NCI-H2227 (cell line): ENCODE measurements at regions not wholly inside any gene's neighbourhood (a gene's known extent, or its start where the extent isn't known, plus 50 kb on each side); places are given as distances from the start of the nearest gene placed in this dataset.
"Not testable (repeated sequence)": the region's sequence is repeated elsewhere in the genome, so short reads cannot be mapped to it uniquely, and the experiment has no call there.

Experiments used
- DNase-seq: peaks from one replicate; lab custom pipeline; 2025; ENCODE audit not compliant: unreplicated experiment; lab: John Stamatoyannopoulos, UW

- not testable (repeated sequence) for DNase-seq
Measured at GRCh38 chr2:84221102-84221501, 238.0 kb downstream of the SUCLG1 start.

GRCh38 chr2:84217456-84217855 lies 241.6 kb downstream of the SUCLG1 start:
- DNase-seq: no peak

- DNase-seq: no peak
Measured at GRCh38 chr2:84214455-84214854, 244.6 kb downstream of the SUCLG1 start.

DNA sequence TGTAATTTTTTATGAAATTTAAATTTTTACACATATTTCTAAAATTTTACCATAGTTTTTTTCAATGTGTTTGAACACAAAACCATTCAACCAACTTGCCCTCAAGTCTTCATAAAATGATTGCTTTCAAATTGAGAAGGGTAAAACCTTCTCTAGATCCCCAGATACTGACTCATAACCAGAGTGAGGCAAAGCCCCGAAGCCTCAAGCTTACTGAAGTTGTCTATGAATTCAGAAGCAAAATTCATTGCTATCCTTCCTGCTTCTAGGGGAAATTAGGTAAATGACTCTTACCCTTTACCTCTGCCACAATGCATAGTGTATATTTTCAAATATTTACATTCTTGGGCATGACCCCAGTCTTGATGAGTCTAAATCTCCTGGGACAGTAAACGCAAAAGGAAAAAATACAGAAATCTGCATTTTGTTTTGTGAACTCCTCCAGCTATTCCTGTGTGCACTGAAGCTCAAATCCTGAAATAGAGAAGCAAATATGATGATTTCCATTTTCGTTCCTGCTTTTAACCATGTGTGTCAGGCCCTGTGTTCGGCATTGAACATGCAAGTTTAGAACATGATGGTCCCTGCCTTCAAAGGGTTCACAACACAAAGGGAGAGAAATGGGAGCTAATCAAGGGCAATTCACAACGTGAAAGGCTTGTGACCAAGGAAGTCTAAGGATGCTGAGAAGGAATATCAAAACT lies 246.3 kb downstream of the SUCLG1 start:
- DNase-seq: no peak

DNA sequence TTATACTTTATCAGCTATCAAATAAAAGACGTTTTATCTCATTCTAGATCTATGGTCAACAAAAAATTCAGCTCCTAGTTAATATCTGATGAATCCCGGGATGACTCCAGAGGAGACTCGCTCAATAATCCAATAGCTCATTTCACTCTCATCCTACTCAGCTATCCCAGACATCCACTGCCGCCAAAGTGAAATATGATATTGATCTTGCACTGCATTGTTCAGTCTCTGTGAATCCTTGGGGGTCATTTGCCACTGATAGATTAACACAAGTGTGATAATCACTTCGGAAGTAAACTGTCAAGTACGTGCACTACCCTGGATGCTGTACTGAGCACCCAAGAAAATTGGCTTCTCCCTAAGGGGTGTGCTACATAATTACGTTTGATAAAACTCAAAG lies 249.1 kb downstream of the SUCLG1 start:
- no peak for DNase-seq

GRCh38 chr2:84204995-84205394 lies 254.1 kb downstream of the SUCLG1 start:
- DNase-seq: no peak

- DNase-seq: no peak
Measured at GRCh38 chr2:84202166-84202565, 256.9 kb downstream of the SUCLG1 start.

DNA sequence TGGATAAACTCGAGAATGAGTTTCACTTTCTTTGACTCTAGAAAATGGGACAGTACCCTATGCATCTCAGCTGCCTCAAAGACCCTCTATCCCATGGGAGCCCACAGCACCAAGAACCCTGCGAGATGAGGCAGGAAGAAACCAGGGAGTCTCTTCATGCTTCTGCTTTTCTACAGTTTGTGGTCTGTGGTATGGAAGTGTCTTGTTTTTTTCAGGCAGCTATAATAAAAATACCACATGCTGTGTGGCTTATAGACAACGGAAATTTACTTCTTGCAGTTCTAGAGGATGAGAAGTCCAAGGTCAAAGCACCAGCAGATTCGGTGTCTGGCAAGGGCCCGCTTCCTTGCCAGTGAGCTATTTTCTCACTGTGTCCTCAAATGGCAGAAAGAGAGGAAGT lies 257.9 kb downstream of the SUCLG1 start:
- no peak for DNase-seq

DNA sequence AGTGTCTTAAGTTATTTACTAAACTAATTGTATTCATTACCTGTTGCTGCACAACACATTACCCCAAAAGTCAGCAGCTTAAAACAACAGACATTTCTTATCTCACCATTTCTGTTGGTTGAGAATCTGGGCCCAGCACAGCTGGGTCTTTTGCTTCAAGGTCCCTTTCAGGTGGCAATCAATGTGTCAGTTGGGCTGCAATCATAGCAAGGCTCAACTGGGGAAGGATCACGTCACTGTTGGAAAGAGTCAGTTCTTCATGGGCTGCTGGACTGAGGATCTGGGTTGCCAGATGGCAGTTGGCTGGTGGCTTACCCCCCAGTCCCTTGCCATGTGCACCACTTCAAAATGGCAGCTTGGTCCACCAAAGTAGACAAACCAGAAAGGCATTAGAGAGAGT lies 261.2 kb downstream of the SUCLG1 start:
- no peak for DNase-seq

GRCh38 chr2:84194949-84195644 lies 264.0 kb downstream of the SUCLG1 start:
- DNase-seq: no peak

GRCh38 chr2:84194181-84194580 lies 264.9 kb downstream of the SUCLG1 start:
- no peak for DNase-seq

DNA sequence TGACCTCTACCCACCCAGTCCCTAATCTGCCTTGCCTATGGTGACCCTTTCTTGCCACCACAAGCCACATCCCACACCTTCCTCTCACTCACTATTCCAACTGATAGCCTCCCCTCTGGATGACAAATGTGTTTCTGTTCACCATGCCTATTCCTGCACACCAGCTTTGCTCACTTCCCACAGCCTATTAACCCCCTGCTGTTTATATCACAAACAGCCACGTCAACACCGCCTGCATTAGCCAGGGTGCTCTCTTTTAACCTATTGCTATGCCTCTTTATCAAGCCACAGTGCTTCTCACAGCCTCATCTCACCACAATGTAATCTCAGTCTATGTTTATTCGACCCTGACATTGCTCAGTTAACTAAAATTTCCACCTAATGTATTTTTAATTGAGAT lies 271.8 kb downstream of the SUCLG1 start:
- no peak for DNase-seq

DNA sequence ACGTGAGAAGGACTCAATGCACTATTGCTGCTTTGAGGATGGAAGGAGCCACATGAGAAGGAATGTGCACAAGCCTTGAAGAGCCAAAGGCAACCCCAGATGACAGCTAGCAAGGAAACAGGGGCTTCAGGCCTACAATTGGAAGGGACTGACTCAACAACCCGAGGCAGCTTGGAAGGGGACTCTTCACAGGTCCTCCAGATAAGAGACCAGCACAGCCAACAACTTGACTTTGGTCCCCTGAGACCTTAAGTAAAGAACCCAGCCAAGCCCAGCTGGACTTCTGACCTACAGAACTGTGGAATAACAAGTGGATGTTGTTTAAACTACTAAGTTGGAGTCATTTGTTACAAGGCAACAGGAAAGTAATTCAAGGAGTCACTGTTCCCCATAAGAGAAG lies 277.2 kb downstream of the SUCLG1 start:
- DNase-seq: no peak

DNA sequence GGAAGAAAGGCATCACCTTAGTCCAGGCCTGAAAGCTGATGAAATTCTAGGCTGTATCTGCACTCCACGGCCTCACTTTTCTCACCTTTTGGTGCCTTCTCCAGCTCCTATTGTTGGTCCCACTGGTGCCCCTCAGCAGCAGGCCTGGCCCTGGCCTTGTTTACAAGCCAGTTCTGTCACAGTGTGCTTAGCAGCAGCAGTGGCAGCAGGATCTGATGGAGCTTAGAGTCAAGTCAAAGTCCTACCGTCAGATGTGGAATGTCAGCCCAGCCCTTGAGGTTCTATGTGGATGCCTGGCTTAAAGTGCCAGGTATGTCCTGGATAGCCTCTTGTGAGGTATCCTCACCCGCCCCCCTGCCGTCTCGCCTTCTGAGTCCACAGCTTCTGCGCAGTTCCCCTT lies 281.3 kb downstream of the SUCLG1 start:
- no peak for DNase-seq

GRCh38 chr2:84175970-84176369 lies 283.1 kb downstream of the SUCLG1 start:
- no peak for DNase-seq

DNA sequence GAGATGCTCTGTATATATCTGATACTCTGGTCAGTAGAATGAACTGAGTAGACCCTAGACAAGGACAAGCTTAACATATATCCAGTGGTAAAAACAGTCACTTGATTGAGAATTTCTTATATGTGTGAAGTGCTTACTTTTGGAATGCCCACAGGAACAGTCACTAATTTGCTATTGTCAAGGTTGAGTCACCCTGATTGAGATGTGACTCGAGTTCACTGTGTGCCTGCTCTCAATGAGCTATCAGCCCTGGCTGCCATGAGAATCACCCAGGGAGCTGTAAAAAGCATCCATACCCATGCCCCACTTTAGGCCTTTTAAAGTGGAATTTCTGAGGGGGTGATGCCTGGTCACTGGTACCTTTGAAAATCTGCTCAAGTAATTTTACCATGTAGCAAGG lies 283.7 kb downstream of the SUCLG1 start:
- no peak for DNase-seq

DNA sequence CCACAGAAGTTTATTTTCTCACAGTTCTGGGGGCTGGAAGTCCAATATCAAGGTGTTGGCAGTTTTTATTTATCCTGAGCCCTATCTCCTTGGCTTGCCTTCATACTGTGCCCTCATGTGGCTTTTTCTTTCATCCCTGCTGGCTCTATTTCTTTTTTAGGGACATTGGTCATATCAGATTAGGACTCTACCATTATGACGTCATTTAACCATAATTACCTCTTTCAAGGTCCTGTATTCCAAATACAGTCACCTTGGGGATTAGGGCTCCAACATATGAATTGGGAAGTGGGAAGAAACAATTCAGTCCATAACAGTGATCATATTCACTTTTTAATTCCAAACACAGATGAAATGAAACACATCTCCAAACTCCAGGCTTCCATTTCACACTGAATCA lies 286.0 kb downstream of the SUCLG1 start:
- DNase-seq: no peak

- DNase-seq: no peak
Measured at GRCh38 chr2:84170979-84171378, 288.1 kb downstream of the SUCLG1 start.

DNA sequence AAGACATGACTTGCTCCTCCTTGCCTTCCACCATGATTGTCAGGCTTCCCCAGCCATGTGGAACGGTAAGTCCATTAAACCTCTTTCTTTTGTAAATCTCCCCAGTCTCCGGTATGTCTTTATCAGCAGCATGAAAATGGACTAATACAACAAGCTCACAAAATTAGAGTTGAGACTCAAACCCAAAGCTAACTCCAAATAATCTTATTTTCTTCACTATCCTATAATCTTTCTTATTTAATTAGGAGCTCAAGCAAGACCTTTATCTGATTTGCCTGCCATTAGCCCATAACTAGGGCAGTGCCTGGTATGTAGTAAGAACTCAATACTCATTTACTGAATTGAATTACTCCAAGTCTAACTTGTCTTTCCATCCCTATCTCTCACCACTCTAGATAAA lies 289.2 kb downstream of the SUCLG1 start:
- no peak for DNase-seq

DNA sequence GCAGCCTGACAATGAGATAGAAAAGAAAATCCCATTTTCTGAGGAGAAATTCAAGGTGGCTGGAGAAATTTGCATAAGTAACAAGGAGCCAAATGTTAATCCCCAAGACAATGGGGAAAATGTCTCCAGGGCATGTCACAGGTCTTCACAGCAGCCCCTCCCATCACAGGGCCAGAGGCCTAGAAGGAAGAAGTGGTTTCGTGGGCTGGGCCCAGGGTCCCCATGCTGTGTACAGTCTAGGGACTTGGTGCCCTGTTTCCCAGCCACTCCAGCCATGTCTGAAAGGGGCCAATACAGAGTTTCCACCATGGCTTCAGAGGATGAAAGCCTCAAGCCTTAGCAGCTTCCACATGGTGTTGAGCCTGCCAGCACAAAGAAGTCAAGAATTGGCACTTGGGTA lies 290.5 kb downstream of the SUCLG1 start:
- not testable (repeated sequence) for DNase-seq

- no peak for DNase-seq
Measured at GRCh38 chr2:84165256-84165655, 293.8 kb downstream of the SUCLG1 start.

DNA sequence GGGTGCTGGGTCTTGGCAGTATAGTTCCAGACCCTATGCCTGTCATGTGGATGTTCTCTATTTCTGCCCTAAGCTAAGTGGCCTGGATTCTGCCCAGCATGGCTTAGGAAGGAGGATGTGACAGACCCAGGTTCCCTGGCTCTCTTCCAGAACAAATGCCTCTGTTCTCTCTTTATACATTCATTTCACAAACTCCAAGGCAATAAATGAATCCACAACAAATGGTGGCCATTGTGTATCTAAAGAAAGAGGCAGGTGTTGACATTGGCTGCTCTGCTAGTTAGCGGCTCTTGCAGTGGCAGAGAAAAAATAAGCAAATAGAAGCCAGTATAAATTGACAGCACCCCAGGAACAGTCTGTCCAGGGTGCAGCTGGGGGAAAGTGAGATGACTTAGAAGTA lies 298.6 kb downstream of the SUCLG1 start:
- DNase-seq: no peak

GRCh38 chr2:84158605-84159004 lies 300.5 kb downstream of the SUCLG1 start:
- DNase-seq: no peak
